ENCODE measurements at regions not wholly inside any gene's neighbourhood (a gene's known extent, or its start where the extent isn't known, plus 50 kb on each side); places are given as distances from the start of the nearest gene placed in this dataset.

GRCh38 chr1:218694636-218695035 is 349.5 kb downstream of the TGFB2 start:
- H3K27ac Mint-ChIP-seq: no peak overlapping the region
- CTCF ChIA-PET: no interaction called here
- POLR2A ChIA-PET: no interaction called here
- no peaks in the 10 kb centered on the region for H3K36me3 Mint-ChIP-seq (ENCODE audit: low read depth)
- H3K27me3 Mint-ChIP-seq: no peaks in the 10 kb centered on the region
- ATAC-seq (no peak), DNase-seq (no peak)
- no peaks in the 10 kb centered on the region for H3K4me1 Mint-ChIP-seq
- intact Hi-C loops (cut with DNase I, micrococcal nuclease): no loop called here
- no peak overlapping the region for H3K4me3 Mint-ChIP-seq
- peaks cover 2% of the 10 kb centered on the region for H3K9me3 Mint-ChIP-seq (ENCODE audit: low read depth)

GRCh38 chr1:218695525-218695924 is 350.4 kb downstream of the TGFB2 start:
- ChIA-PET CTCF (no interaction called here), POLR2A (no interaction called here)
- H3K36me3 Mint-ChIP-seq (ENCODE audit: low read depth): no peaks in the 10 kb centered on the region
- intact Hi-C loops (cut with DNase I, micrococcal nuclease): no loop called here
- DNase-seq (no peak), ATAC-seq (no peak)
- no peak overlapping the region for H3K4me3 Mint-ChIP-seq
- no peaks in the 10 kb centered on the region for H3K27me3 Mint-ChIP-seq
- H3K9me3 Mint-ChIP-seq (ENCODE audit: low read depth): peaks cover 2% of the 10 kb centered on the region
- H3K4me1 Mint-ChIP-seq: no peaks in the 10 kb centered on the region
- no peak overlapping the region for H3K27ac Mint-ChIP-seq

- no peak for DNase-seq
- Mint-ChIP-seq H3K4me1 (no peaks in the 10 kb centered on the region), H3K27me3 (no peaks in the 10 kb centered on the region), H3K4me3 (no peak overlapping the region), H3K27ac (no peak overlapping the region), H3K36me3 (ENCODE audit: low read depth) (no peaks in the 10 kb centered on the region), H3K9me3 (ENCODE audit: low read depth) (peaks cover 2% of the 10 kb centered on the region)
- POLR2A ChIA-PET: no interaction called here
- CTCF ChIA-PET: no interaction called here
- intact Hi-C loops (cut with DNase I, micrococcal nuclease): no loop called here
- no peak for ATAC-seq
Measured at GRCh38 chr1:218698141-218698540, 353.0 kb downstream of the TGFB2 start.

GRCh38 chr1:218699421-218699820 is 354.3 kb downstream of the TGFB2 start:
- CTCF ChIA-PET: no interaction called here
- Mint-ChIP-seq H3K36me3 (ENCODE audit: low read depth) (no peaks in the 10 kb centered on the region), H3K27me3 (no peaks in the 10 kb centered on the region), H3K4me3 (no peak overlapping the region), H3K27ac (no peak overlapping the region), H3K4me1 (no peaks in the 10 kb centered on the region), H3K9me3 (ENCODE audit: low read depth) (peaks cover 2% of the 10 kb centered on the region)
- intact Hi-C loops (cut with DNase I, micrococcal nuclease): no loop called here
- POLR2A ChIA-PET: no interaction called here
- ATAC-seq (no peak), DNase-seq (no peak)

- no peaks in the 10 kb centered on the region for H3K36me3 Mint-ChIP-seq (ENCODE audit: low read depth)
- intact Hi-C loops (cut with DNase I, micrococcal nuclease): no loop called here
- no peak for DNase-seq
- ChIA-PET POLR2A (no interaction called here), CTCF (interaction anchor here (0.6 kb wide), 1 partner anchor 437 kb away, joined by 3 read pairs; no protein-coding TSS in a partner anchor)
- H3K9me3 Mint-ChIP-seq (ENCODE audit: low read depth): peaks cover 2% of the 10 kb centered on the region
- H3K27me3 Mint-ChIP-seq: no peaks in the 10 kb centered on the region
- no peak for ATAC-seq
- no peak overlapping the region for H3K27ac Mint-ChIP-seq
- H3K4me3 Mint-ChIP-seq: no peak overlapping the region
- H3K4me1 Mint-ChIP-seq: no peaks in the 10 kb centered on the region
Measured at GRCh38 chr1:218699865-218700264, 354.7 kb downstream of the TGFB2 start.

DNA sequence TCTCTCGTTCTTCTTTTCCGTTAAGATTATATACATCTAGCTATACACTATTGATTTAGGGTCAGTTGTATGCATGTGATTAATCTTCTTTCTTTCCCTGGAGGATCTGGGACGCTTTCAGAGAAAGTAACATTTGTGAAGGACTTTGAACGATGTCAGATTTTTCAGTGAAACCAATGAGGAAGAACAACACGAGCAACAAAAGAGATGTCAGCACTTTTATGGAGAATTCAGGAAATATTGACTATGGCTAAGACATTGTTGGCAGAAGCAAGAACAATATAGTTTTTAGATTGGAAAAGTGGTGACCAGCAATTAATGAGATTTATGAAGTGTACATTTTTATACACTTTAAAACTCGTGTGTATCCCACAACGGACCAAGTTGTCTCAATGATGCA is 355.5 kb downstream of the TGFB2 start:
- DNase-seq: no peak
- CTCF ChIA-PET: interaction anchor here (0.6 kb wide), 1 partner anchor 436 kb away, joined by 3 read pairs; no protein-coding TSS in a partner anchor
- H3K4me3 Mint-ChIP-seq: no peak overlapping the region
- no peak for ATAC-seq
- peaks cover 2% of the 10 kb centered on the region for H3K9me3 Mint-ChIP-seq (ENCODE audit: low read depth)
- POLR2A ChIA-PET: no interaction called here
- H3K4me1 Mint-ChIP-seq: no peaks in the 10 kb centered on the region
- intact Hi-C loops (cut with DNase I, micrococcal nuclease): no loop called here
- no peaks in the 10 kb centered on the region for H3K27me3 Mint-ChIP-seq
- H3K27ac Mint-ChIP-seq: no peak overlapping the region
- no peaks in the 10 kb centered on the region for H3K36me3 Mint-ChIP-seq (ENCODE audit: low read depth)

GRCh38 chr1:218701131-218701530 is 356.0 kb downstream of the TGFB2 start:
- no peaks in the 10 kb centered on the region for H3K9me3 Mint-ChIP-seq (ENCODE audit: low read depth)
- no peak overlapping the region for H3K27ac Mint-ChIP-seq
- ATAC-seq (no peak), DNase-seq (no peak)
- H3K4me3 Mint-ChIP-seq: no peak overlapping the region
- intact Hi-C loops (cut with DNase I, micrococcal nuclease): no loop called here
- H3K27me3 Mint-ChIP-seq: no peaks in the 10 kb centered on the region
- H3K4me1 Mint-ChIP-seq: no peaks in the 10 kb centered on the region
- ChIA-PET POLR2A (no interaction called here), CTCF (no interaction called here)
- no peaks in the 10 kb centered on the region for H3K36me3 Mint-ChIP-seq (ENCODE audit: low read depth)

DNA sequence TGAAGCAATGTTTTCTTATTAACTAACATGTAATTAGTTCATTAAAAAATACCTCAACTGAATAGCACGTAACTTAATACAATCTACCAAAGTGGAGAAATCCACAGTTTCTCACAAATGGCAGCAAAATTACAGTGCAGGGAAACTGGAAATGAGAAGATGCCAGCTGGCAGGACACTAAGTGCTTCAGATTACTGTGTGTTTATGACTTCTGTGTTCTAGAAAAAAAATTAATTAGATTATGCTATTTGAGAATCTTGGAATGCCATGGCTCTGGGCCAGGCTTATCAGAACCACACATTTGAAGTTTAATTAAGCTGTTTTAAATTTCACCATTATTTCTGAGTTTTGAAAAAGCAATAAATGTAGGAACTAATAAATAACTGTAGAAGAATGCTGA is 357.6 kb downstream of the TGFB2 start:
- Mint-ChIP-seq H3K4me1 (no peaks in the 10 kb centered on the region), H3K4me3 (no peak overlapping the region), H3K9me3 (ENCODE audit: low read depth) (no peaks in the 10 kb centered on the region), H3K27me3 (no peaks in the 10 kb centered on the region), H3K36me3 (ENCODE audit: low read depth) (no peaks in the 10 kb centered on the region), H3K27ac (no peak overlapping the region)
- ATAC-seq: no peak
- DNase-seq: no peak
- intact Hi-C loops (cut with DNase I, micrococcal nuclease): no loop called here
- ChIA-PET POLR2A (no interaction called here), CTCF (no interaction called here)

- intact Hi-C loops (cut with DNase I, micrococcal nuclease): no loop called here
- ChIA-PET POLR2A (no interaction called here), CTCF (no interaction called here)
- no peaks in the 10 kb centered on the region for H3K4me1 Mint-ChIP-seq
- no peaks in the 10 kb centered on the region for H3K9me3 Mint-ChIP-seq (ENCODE audit: low read depth)
- H3K4me3 Mint-ChIP-seq: no peak overlapping the region
- no peak overlapping the region for H3K27ac Mint-ChIP-seq
- ATAC-seq (no peak), DNase-seq (no peak)
- H3K27me3 Mint-ChIP-seq: no peaks in the 10 kb centered on the region
- no peaks in the 10 kb centered on the region for H3K36me3 Mint-ChIP-seq (ENCODE audit: low read depth)
Measured at GRCh38 chr1:218703836-218704235, 358.7 kb downstream of the TGFB2 start.

DNA sequence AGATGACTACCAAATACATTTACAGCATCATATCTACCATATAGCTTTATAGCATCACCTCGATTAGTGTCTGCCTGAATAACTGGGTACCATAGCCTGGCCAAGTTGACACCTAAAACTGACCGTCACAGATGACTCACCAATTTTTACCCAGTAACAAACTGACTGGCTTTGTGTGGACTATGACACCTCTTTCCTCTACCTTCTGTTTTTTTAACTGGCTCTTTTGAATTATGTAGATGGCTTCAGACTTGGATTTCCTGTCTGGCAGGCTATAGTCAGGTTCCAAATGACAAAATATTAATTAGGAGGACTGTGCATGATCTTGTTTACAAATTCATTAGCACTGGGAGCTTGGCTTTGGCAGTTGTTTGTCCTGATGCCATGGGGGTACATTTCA is 360.3 kb downstream of the TGFB2 start:
- Mint-ChIP-seq H3K36me3 (ENCODE audit: low read depth) (no peaks in the 10 kb centered on the region), H3K27me3 (no peaks in the 10 kb centered on the region), H3K27ac (no peak overlapping the region), H3K4me3 (no peak overlapping the region), H3K4me1 (no peaks in the 10 kb centered on the region), H3K9me3 (ENCODE audit: low read depth) (no peaks in the 10 kb centered on the region)
- POLR2A ChIA-PET: no interaction called here
- intact Hi-C loops (cut with DNase I, micrococcal nuclease): no loop called here
- ATAC-seq: no peak
- DNase-seq: no peak
- CTCF ChIA-PET: no interaction called here

DNA sequence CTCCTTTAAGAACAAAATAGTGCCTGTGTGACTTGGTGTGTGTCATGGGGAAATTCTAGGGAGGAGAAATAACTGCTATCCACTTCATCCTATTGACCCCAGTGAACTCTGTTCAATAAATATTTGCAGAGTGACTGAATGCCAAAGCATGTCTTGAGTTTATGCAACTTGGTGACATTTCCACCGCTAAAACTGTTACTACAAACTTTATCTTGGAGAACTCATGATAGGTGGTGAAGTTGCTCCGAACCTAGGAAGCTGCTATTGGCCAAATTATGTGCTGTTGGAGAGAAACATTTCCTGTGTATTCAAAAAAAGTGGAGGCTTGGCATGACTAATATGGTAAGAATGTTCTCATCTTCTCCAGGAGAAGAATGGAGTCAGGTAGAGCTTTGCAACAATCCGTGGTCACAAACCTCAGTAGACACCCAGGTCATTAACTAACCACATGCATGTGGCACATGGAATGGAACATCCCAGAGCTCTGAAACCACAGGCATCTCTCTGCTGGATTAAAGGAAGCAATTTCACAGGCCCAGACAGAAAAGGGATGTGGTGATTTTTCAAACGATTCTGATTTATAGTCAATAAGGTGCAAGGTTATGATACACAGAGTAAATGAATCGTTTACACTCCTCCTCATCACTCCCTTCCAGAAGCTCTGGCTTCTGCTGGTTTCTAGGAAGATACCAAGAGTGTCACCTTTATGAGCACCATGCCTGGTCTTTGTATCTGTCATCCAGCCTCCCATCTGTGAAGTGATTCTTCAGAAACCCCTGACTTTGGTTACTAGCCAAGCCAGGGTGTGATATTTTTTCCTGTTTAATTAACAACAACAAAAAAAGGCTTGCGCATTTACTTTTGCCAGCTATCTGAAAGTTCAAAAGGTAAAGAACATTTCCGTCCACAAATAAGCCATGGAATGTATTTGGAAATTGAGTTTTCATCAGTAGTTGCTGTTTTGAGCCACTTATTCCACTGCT is 361.1 kb downstream of the TGFB2 start:
- DNase-seq (no peak), ATAC-seq (no peak)
- Mint-ChIP-seq H3K36me3 (ENCODE audit: low read depth) (no peaks in the 10 kb centered on the region), H3K27me3 (no peaks in the 10 kb centered on the region), H3K27ac (no peak overlapping the region), H3K4me3 (no peak overlapping the region), H3K9me3 (ENCODE audit: low read depth) (no peaks in the 10 kb centered on the region), H3K4me1 (no peaks in the 10 kb centered on the region)
- CTCF ChIA-PET: no interaction called here
- POLR2A ChIA-PET: no interaction called here
- intact Hi-C loops (cut with DNase I, micrococcal nuclease): no loop called here

DNA sequence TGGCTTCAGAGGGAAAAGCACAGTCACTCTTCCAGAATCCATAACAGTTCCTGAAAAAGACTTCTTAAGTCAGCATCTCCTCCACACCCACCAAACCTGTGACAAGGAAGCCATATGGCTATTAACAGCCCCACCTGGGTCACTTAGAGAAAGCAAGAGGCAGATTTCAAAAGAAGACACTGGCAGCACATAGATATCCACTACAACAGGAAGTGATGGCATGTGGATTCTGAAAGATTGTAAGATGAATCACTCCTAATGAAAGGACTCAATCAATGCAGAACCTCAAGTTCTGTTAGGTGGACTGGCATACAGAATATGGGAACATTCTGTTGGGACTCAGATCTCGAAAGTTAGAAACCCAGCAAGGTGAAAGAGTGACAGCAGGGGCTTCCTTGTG is 365.9 kb downstream of the TGFB2 start:
- ATAC-seq: no peak
- H3K27me3 Mint-ChIP-seq: no peaks in the 10 kb centered on the region
- no peak overlapping the region for H3K4me3 Mint-ChIP-seq
- no peaks in the 10 kb centered on the region for H3K4me1 Mint-ChIP-seq
- intact Hi-C loops (cut with DNase I, micrococcal nuclease): no loop called here
- no peak for DNase-seq
- H3K36me3 Mint-ChIP-seq (ENCODE audit: low read depth): no peaks in the 10 kb centered on the region
- no peaks in the 10 kb centered on the region for H3K9me3 Mint-ChIP-seq (ENCODE audit: low read depth)
- no peak overlapping the region for H3K27ac Mint-ChIP-seq
- CTCF ChIA-PET: no interaction called here
- POLR2A ChIA-PET: no interaction called here

All from activated CD4-positive, alpha-beta T cell treated with anti-CD3 and anti-CD28 coated beads for 36 hours (primary cell).